ENCODE measurements at regions not wholly inside any gene's neighbourhood (a gene's known extent, or its start where the extent isn't known, plus 50 kb on each side); places are given as distances from the start of the nearest gene placed in this dataset.

- WGBS, 2 donors = 82 to 89% methylated on average over 3 of the region's 5 CpGs
- Histone ChIP-seq H3K36me3 (no peaks in the 10 kb centered on the region), H3K9me3 (no peaks in the 10 kb centered on the region), H3K27me3 (no peaks in the 10 kb centered on the region), H3K4me1 (no peaks in the 10 kb centered on the region), H3K27ac (no peak overlapping the region), H3K4me3 (replicated peaks in 1 of 3) (no peak overlapping the region)
- no peak for DNase-seq
- intact Hi-C loops (cut with DNase I) = no loop called here
- TF ChIP-seq, protein P1, sequence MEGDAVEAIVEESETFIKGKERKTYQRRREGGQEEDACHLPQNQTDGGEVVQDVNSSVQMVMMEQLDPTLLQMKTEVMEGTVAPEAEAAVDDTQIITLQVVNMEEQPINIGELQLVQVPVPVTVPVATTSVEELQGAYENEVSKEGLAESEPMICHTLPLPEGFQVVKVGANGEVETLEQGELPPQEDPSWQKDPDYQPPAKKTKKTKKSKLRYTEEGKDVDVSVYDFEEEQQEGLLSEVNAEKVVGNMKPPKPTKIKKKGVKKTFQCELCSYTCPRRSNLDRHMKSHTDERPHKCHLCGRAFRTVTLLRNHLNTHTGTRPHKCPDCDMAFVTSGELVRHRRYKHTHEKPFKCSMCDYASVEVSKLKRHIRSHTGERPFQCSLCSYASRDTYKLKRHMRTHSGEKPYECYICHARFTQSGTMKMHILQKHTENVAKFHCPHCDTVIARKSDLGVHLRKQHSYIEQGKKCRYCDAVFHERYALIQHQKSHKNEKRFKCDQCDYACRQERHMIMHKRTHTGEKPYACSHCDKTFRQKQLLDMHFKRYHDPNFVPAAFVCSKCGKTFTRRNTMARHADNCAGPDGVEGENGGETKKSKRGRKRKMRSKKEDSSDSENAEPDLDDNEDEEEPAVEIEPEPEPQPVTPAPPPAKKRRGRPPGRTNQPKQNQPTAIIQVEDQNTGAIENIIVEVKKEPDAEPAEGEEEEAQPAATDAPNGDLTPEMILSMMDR (IDR thresholded peaks at IDR 0.05) = no peak
- no peak for TF ChIP-seq POLR2A (IDR thresholded peaks at IDR 0.05)
These were observed 180.1 kb upstream of the S100G start for GRCh38 chrX:16469870-16470269.

GRCh38 chrX:16472345-16472744 is 177.6 kb upstream of the S100G start:
- 93 to 100% methylated on average over 1 of the region's 1 CpG for WGBS, 2 donors
- DNase-seq = no peak
- Histone ChIP-seq H3K27ac (no peak overlapping the region), H3K4me3 (replicated peaks in 1 of 3) (no peak overlapping the region), H3K4me1 (no peaks in the 10 kb centered on the region), H3K9me3 (no peaks in the 10 kb centered on the region), H3K27me3 (no peaks in the 10 kb centered on the region), H3K36me3 (no peaks in the 10 kb centered on the region)
- intact Hi-C loops (cut with DNase I) = no loop called here
- TF ChIP-seq, protein P1 (IDR thresholded peaks at IDR 0.05) = no peak
- TF ChIP-seq POLR2A (IDR thresholded peaks at IDR 0.05) = no peak

- Histone ChIP-seq H3K27me3 (no peaks in the 10 kb centered on the region), H3K36me3 (no peaks in the 10 kb centered on the region), H3K9me3 (no peaks in the 10 kb centered on the region), H3K4me3 (replicated peaks in 1 of 3) (no peak overlapping the region), H3K4me1 (no peaks in the 10 kb centered on the region), H3K27ac (no peak overlapping the region)
- TF ChIP-seq, protein P1 (IDR thresholded peaks at IDR 0.05) = no peak
- no peak for TF ChIP-seq POLR2A (IDR thresholded peaks at IDR 0.05)
- no peak for DNase-seq
- intact Hi-C loops (cut with DNase I) = no loop called here
- 84 to 95% methylated on average over 1 to 4 of the region's 4 CpGs for WGBS, 2 donors
These were observed 175.4 kb upstream of the S100G start for GRCh38 chrX:16474511-16474910.

GRCh38 chrX:16476009-16476408 is 173.9 kb upstream of the S100G start:
- Histone ChIP-seq H3K27ac (no peak overlapping the region), H3K4me1 (no peaks in the 10 kb centered on the region), H3K36me3 (no peaks in the 10 kb centered on the region), H3K4me3 (replicated peaks in 1 of 3) (no peak overlapping the region), H3K9me3 (no peaks in the 10 kb centered on the region), H3K27me3 (no peaks in the 10 kb centered on the region)
- 92 to 93% methylated on average over 8 of the region's 8 CpGs for WGBS, 2 donors
- TF ChIP-seq POLR2A (IDR thresholded peaks at IDR 0.05) = no peak
- TF ChIP-seq, protein P1 (IDR thresholded peaks at IDR 0.05) = no peak
- intact Hi-C loops (cut with DNase I) = no loop called here
- no peak for DNase-seq

DNA sequence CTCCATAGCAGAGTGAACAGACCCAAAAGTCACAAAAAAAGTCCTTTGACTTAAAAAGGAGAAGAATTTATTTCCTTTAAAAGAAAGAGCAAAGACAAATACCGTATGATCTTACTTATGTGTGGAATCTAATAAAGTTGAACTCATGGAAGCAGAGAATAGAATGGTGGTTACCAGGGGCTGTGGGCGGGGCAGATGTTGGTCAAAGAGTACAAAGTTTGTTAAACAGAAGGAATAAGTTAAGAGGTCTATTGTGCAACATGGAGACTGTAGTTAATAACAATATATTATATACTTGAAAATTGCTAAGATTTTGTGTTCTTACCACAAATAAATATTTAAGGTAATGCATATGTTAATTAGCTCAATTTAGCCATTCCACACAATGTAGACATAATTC is 173.3 kb upstream of the S100G start:
- TF ChIP-seq, protein P1 (IDR thresholded peaks at IDR 0.05) = no peak
- TF ChIP-seq POLR2A (IDR thresholded peaks at IDR 0.05) = no peak
- H3K9me3 ChIP-seq = no peaks in the 10 kb centered on the region
- 86 to 93% methylated on average over 2 of the region's 2 CpGs for WGBS, 2 donors
- DNase-seq = no peak
- H3K36me3 ChIP-seq = no peaks in the 10 kb centered on the region
- H3K4me1 ChIP-seq = no peaks in the 10 kb centered on the region
- intact Hi-C loops (cut with DNase I) = no loop called here
- no peaks in the 10 kb centered on the region for H3K27me3 ChIP-seq
- H3K27ac ChIP-seq = no peak overlapping the region
- H3K4me3 ChIP-seq (replicated peaks in 1 of 3) = no peak overlapping the region

Measured in thyroid gland (tissue), 4 donors.